HG03135 (cell line): ENCODE measurements at regions not wholly inside any gene's neighbourhood (a gene's known extent, or its start where the extent isn't known, plus 50 kb on each side); places are given as distances from the start of the nearest gene placed in this dataset.
A peak's percentile ranks its signal among the peaks of the same experiment; 100 is the strongest.
"Not testable (repeated sequence)": the region's sequence is repeated elsewhere in the genome, so short reads cannot be mapped to it uniquely, and the experiment has no call there.

Experiments used
- ATAC-seq: cut with Tn5 transposase; IDR thresholded peaks from one replicate; pipeline ENCODE4 v1.9.1; 2021; ENCODE audit warnings: mild to moderate bottlenecking, moderate library complexity; ENCODE audit not compliant: unreplicated experiment

DNA sequence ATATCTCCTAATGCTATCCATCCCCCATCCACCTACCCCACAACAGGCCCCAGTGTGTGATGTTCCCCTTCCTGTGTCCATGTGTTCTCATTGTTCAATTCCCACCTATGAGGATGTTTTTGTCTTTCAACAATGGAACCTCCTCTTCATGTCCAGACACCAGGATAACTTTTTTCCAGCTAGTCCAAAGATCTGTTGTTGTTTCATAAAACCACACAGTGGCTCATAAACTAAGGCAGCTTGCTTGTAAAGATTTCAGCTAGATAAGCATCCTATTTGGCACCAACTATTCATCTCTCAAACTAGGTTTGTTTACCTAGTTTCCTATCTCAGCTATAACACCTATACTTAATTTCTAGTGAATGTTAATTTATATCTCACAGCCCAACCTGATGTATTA lies 937.7 kb downstream of the TRIB2 start:
- no peak for ATAC-seq

DNA sequence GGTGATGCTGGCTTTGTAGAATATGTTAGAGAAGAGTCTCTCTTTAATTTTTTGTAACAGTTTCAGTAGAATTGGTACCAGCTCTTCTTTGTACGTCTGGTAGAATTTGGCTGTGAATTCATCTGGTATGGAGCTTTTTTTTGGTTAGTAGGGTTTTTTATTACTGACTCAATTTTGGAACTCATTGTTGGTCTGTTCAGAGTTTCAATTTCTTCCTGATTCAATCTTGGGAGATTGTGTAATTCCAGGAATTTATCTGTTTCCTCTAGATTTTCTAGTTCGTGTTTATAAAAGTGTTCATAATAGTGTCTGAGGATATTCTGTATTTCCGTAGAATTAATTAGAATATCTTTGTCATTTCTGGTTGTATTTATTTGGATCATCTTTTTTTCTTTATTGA lies 943.5 kb downstream of the TRIB2 start:
- ATAC-seq: no peak

DNA sequence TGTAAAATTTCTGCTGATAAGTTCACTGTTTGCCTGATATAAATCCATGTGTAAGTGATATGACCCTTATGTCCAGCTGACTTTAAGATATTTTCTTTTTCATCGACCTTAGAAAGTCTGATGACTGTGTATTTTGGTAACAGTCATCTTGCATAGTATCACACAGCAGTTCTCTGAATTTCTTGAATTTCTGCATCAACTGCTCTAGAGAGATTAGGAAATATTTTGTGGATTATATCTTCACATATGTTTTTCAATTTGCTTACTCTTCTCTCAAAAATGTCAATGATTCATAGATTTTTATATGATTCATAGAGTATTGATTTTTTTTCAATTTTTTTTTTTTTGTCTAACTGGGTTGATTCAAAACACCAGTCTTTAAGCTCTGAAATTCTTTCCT lies 945.3 kb downstream of the TRIB2 start:
- ATAC-seq: no peak

DNA sequence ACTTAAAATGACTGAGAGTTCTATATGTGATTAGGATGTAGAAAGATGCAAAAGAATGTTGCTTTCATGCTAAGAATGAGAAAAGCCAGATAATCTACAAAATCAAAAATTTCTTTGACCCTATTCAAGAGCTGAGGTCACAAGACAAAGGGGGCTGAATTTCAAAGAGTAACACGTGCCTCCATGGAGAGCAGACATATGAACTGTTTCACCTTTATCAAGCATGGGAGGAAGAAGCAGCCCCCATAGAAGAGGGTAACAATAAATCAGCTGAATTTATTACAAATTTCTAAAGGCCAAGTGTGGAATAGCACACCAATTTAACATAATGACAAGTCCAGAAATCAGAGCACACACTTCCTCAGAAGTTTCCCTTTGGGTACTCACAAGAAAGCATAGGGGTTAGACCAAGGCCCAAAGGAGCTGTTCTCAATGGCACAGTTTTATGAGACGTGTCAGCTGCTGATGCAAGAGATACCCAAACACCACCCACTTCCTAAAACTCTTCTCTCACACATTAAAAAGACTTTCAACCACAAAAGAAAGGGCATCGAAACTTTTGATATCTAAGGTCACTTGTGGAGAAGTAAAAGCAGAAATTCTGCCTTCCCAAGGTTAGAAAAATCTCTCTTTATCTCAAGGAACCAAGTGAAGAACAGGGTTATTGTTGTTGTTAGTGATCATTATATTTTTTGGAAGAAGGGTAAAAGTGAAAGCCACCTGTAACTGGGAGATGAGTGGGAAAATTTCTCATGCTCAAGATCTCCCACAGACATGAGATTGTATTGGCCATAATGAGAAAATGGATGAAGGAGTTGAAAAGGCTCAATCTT lies 950.1 kb downstream of the TRIB2 start:
- peak; percentile 90 for ATAC-seq

DNA sequence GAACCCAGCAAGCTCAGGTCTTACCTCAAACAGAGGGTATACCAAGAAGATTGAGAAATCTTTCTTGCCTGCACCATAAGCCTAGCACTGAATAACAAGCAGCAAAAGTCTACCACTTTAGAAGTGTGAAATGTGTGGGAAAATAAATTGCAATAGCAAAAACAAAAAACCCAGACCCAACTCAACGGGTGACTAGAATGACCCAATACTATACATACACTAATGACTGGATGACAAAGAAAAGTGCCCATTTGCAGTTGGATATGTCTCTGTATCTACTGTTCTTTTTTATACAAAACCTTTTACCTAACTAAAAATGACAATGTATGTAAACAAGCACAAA lies 950.6 kb downstream of the TRIB2 start:
- ATAC-seq: no peak

DNA sequence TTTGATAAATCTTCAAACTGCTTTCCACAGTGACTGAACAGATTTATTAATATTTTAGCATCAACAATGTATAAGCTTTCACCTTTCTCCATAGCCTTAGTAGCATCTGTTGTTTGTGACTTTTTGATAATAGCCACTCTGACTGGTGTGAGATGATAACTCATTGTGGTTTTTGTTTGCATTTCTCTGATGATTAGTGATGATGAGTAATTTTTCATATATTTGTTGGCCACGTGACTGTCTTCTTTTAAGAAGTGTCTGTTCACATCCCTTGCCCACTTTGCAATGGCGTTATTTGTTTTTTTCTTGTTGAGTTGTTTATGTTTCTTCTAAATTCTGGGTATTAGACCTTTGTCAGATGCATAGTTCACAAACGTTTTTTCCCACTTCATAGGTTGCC lies 952.9 kb downstream of the TRIB2 start:
- ATAC-seq: no peak

DNA sequence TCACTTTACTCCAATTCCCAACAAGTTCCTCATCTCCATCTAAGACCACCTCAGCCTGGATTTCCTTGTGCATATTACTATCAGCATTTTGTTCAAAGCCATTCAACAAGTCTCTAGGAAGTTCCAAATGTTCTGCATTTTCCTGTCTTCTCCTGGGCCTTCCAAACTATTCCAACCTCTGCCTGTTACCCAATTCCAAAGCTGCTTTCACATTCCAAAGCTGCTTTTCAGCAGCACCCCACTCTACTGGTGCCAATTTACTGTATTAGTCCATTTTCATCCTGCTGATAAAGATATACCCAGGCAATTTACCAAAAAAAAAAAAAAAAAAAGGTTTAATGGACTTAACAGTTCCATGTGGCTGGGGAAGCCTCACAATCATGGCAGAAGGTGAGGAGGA lies 957.1 kb downstream of the TRIB2 start:
- not testable (repeated sequence) for ATAC-seq

DNA sequence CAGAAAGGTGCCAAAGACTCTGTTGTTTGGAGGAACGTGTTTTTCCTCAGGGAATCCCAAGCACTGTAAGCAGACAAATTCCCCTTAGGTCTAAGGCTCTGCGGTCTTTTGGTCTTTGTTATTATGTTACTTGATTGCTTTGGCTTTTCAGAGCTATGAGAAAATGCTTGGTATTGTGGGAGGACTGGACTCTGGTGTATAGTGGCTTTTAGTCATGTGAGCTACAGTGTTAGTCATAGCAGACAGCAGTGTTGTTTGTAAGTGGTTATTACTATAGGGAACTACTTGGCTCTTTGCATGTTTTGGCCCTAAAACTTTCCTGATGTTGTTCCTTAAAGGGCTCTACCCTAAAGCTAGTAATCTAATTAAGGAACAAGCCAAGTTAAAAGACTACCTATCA lies 956.2 kb upstream of the LRATD1 start:
- ATAC-seq: no peak

DNA sequence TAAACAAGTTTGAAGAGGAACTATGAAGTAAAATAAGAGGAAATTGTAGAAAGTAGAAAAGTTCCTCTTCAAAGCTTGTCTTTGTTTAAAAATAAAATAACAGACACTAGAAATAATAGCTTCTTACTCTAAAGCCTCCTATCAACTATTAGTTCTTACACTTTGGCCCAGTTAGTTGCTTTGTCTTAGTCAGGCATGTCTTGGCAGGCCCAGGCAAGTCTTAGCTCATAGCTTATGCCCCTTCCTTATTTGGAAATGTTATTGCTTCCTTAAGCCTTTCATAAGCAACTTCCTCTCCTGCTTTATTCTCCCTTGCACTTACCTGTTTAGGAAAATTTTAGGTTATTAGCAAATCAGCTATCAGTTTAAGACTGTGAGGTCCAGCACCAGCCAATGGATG lies 950.6 kb upstream of the LRATD1 start:
- ATAC-seq: no peak

DNA sequence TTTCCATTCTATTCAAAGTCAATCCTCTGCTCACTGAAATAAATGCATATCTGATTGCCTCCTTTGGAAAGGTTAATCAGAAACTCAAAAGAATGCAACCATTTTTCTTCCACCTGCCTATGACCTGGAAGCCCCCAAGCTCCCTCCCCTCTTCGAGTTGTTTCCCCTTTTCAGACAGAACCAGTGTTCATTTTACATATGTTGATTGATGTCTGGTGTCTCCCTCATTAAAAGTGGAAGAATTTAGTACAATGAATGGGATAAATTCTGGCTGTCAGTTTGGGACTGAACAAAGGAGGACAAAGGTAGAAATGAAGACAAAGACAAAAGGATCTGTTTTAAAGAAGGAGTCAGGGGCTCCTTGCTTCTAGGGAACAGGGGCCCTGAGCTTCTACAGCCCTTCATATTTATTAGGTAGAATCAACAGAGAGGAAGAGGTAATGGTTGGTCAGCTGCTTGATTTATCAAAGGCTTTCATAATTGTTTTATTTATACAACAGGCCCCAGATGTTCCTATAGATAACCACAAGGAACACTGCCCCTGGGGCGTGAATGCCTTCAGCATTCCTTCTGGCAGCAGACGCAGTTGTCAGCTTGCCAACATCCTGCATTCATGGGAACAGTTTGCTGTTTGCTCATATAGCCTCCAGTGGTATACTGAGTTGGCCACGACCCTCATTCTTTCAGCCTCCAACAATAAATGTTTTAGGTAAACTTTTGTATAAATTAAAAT lies 949.8 kb upstream of the LRATD1 start:
- no peak for ATAC-seq

DNA sequence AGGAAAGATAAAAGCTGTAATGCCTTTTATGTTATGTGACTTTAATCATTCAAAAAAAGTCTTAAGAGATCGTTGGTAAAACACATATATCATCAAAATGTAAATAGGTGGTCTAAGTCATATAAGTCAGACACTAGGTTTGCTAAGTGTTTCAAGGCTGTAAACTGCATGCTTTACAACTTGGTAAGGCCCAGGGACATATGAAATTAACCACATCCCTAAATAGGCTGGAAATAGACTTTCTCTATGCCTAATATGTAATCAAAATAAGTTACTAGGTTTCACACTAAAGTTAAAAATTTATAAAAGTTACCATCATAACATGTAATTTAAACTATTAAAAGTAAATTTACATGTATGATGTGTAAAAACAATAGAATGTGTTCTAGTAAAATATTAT lies 946.3 kb upstream of the LRATD1 start:
- no peak for ATAC-seq

DNA sequence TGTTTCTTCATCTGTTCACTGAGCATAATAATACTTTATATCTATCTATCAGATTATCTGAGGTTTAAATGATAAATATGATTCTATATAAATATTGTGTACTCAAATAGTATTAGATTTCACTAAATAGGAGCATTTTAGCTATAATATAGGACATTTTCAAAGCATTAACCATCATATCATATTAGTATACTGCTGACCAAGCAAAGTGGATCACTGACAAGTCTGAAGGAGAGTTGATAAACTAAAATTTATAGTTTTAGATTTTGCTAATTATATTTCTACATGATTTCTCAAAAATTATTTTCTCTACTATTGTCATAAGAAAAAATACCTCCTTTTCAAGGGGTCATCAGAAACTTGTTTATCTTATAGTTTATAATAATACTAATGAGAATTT lies 937.8 kb upstream of the LRATD1 start:
- ATAC-seq: no peak

DNA sequence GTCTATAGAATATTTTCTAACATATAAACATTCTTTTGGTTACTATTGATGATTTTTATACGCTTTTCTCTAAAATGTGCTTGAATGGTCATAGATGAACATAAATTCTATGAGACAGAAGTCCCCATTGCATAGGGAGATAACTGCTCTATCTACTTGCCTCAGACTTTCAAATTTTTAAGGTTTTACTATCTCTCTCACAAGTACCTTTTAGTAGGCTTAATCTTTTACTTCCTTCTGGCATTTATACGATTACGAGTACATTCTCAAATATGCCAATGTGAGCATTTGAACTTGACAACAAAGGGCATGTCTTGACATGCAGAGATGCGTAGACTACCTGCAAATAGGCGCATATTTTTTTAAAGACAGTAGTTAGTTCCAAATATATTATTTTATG lies 935.9 kb upstream of the LRATD1 start:
- ATAC-seq: no peak

DNA sequence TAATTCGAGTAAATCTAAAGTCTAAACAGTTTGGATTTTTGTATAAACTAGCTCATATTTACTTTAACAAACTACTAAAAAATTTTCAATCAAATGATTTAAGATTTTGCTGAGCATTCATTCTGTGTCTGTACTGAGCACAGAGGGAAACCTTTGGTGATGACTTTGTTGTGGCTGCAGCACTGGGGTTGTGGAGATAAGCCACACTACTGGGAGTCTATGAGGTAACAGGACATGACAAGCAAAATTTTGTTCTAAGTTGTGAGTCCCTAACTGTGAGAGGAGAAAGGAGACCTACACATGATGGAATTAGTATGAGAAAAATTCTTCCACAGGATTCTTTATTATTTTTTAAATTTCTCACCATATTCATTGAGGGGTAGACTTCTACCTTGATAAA lies 933.7 kb upstream of the LRATD1 start:
- ATAC-seq: no peak

DNA sequence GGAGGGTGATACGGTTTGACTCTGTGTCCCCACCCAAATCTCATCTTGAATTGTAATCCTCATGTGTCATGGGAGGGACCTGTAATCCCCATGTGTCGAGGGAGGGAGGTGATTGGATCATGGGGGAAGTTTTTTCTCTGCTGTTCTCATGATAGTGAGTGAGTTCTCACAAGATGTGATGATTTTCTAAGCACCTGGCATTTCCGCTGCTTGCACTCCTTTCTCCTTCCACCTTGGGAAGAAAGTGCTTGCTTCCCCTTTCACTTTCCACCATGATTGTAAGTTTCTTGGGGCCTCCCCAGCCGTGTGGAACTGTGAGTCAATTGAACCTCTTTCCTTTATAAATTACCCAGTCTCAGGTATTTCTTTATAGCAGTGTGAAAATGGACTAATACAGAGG lies 932.6 kb upstream of the LRATD1 start:
- ATAC-seq: not testable (repeated sequence)

DNA sequence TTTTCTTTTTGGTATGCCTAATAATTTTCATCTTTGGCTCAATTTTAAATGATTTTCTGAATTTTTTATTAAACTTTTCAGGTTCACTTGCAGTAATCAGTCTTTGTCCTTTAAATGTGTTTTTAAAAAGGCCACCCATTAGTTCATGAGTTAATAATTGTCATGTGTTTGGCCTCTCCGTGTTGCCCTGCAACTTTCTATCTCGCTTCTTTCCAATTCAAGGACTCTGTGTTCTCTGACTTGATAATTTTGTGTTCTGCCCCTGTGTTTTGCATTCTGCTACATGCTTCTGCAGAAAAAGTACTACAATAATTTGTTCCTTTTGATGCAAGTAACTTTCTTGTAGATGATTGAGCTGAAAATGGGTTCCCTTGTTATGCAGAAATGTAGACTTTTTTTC lies 921.4 kb upstream of the LRATD1 start:
- ATAC-seq: no peak

DNA sequence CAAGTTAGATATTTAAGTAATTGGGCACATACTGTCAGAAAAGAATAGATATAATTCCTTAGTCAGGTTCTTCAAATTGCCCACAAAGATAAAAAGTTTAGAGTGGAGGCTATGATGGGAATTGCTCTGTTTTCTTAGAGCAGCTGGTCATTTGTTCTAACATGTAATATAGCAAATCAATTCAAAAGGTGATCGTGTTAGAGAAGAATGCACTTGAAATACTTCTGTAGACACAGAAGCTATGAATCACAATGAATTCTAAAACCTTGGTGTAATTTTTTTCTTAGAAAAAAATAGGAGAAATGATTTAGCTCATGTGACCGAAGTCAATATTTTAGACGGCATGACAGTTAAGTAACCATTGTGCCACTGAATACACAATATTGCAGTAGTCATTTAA lies 918.1 kb upstream of the LRATD1 start:
- ATAC-seq: no peak

DNA sequence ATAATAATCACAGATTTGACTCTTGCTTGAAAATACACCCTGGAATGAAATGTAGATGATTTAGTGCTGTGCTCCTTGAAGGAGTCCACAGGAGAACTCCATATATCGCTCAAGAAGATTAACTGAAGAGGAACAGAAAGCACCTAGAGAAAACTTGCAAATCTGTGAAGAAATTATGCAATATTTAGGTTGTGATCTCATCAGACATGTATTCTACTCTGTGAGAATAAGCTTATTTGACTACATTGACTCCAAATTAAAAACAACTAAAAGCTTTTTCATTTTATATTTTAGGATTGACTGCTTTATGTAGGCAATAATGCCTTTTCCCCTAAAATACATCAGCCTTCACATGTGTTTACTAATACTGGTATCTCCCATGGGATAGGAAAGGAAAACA lies 906.6 kb upstream of the LRATD1 start:
- no peak for ATAC-seq

DNA sequence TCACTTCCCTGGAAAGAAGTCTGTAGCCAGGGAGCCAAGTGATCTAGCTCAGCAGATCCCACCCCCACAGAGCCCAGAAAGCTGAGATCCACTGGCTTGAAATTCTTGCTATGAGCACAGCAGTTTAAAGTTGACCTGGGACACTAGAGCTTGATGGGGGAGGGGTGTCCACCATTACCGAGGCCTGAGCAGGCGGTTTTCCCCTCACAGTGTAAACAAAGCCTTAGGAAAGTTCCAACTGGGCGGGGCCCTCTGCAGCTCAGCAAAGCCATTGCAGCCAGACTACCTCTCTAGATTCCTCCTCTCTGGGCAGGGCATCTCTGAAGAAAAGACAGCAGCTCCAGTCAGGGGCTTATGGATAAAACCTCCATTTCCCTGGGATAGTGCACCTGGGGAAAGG lies 887.2 kb upstream of the LRATD1 start:
- ATAC-seq: no peak

DNA sequence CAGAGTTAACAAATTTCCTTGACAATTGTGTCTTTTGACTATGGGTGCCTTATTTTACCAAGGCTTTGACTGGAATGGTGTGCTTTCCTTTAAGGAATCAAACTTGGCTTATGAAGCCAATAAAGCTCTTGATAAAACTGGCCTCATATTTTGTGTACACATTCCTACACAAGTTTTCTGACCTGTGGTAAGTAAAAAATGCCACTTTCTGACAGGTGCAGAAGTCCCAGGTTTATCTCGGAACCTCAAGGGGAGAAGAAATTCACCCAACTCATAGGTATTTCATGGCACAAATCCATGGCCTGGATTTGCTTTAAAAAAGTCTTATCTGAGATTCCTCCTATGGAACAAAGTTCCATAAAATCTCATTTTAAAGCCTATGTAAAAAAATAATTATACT lies 880.6 kb upstream of the LRATD1 start:
- no peak for ATAC-seq

DNA sequence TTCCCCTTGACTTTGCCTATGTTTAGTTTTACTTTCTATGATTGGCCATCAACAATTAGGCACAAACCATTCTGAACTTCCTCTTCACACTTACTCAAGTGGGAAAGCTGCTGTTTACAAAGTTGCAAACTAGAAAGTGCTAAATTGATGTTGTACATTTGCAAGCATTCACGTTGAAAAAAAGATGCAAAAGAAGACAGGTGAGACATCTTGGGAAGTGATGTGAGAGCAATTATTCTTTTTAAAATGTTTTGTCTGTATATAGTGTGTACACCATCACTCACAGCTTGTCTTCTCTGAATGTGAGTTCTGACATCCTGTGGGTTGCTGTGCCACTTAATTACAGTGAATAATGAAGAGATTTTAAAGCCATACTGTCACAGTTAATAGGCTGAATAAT lies 874.1 kb upstream of the LRATD1 start:
- no peak for ATAC-seq

DNA sequence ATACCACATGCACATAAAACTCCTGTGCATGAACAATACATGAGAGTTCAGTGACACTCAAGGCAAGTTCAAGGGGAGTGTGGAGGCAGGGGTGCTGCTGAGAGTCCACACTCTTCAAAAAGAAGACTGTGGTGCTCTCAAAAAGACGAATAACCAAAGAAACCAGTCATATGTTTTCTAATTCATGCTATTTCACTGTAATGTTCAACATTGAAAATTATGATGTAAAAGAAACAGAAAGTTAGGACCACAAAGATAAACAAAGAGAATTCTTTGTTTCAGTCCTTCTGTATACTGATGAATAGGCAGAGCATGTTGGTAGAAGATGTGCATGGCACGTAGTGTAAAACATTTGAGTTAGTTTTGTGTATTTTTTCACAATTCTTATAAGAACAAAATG lies 864.2 kb upstream of the LRATD1 start:
- no peak for ATAC-seq

DNA sequence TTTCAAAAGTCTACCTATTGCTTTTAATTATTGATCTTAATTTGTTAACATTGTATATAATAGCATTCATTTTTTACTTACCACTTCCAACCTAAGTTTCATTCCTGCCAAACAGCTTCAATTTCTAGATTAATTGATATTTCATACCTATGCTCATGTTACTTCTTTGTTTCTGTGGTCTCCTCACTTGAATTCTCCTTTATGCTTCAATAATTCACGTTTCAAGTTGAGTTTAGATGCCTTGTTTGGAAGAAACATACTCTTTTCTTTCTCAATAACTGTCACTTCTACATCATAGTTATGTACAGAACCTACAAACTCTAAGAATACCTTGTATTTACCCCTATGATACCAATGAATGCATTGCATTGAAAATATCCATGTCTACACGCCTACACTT lies 862.2 kb upstream of the LRATD1 start:
- no peak for ATAC-seq
